ENCODE measurements at regions not wholly inside any gene's neighbourhood (a gene's known extent, or its start where the extent isn't known, plus 50 kb on each side); places are given as distances from the start of the nearest gene placed in this dataset.

GRCh38 chr11:90330632-90331031 is 107.8 kb upstream of the CHORDC1 start:
- TF ChIP-seq CTCF (IDR thresholded peaks at IDR 0.05; ENCODE audit: low read depth, low read length, missing control alignments): no peak
- DNase-seq (ENCODE audit: low read depth): no peak

GRCh38 chr11:90329043-90329442 is 106.2 kb upstream of the CHORDC1 start:
- no peak for TF ChIP-seq CTCF (IDR thresholded peaks at IDR 0.05; ENCODE audit: low read depth, low read length, missing control alignments)
- H3K4me3 ChIP-seq (ENCODE audit: low read depth, low read length): no peak overlapping the region
- no peak for DNase-seq (ENCODE audit: low read depth)

More at GRCh38 chr11:90330632-90331031, 107.8 kb upstream of the CHORDC1 start:
- no peak overlapping the region for H3K4me3 ChIP-seq (ENCODE audit: low read depth, low read length)

- TF ChIP-seq CTCF (IDR thresholded peaks at IDR 0.05; ENCODE audit: low read depth, low read length, missing control alignments): no peak
- no peak for DNase-seq (ENCODE audit: low read depth)
- H3K4me3 ChIP-seq (ENCODE audit: low read depth, low read length): no peak overlapping the region
These were observed 103.8 kb upstream of the CHORDC1 start for GRCh38 chr11:90326647-90327046.

GRCh38 chr11:90323289-90323688 is 100.4 kb upstream of the CHORDC1 start:
- H3K4me3 ChIP-seq (ENCODE audit: low read depth, low read length): no peak overlapping the region
- TF ChIP-seq CTCF (IDR thresholded peaks at IDR 0.05; ENCODE audit: low read depth, low read length, missing control alignments): no peak
- DNase-seq (ENCODE audit: low read depth): no peak

GRCh38 chr11:90321018-90321417 is 98.2 kb upstream of the CHORDC1 start:
- H3K4me3 ChIP-seq (ENCODE audit: low read depth, low read length): no peak overlapping the region
- no peak for DNase-seq (ENCODE audit: low read depth)
- no peak for TF ChIP-seq CTCF (IDR thresholded peaks at IDR 0.05; ENCODE audit: low read depth, low read length, missing control alignments)

GRCh38 chr11:90318651-90319050 is 95.8 kb upstream of the CHORDC1 start:
- TF ChIP-seq CTCF (IDR thresholded peaks at IDR 0.05; ENCODE audit: low read depth, low read length, missing control alignments): no peak
- H3K4me3 ChIP-seq (ENCODE audit: low read depth, low read length): no peak overlapping the region
- DNase-seq (ENCODE audit: low read depth): no peak

GRCh38 chr11:90310210-90310609 is 87.4 kb upstream of the CHORDC1 start:
- no peak overlapping the region for H3K4me3 ChIP-seq (ENCODE audit: low read depth, low read length)
- no peak for DNase-seq (ENCODE audit: low read depth)
- no peak for TF ChIP-seq CTCF (IDR thresholded peaks at IDR 0.05; ENCODE audit: low read depth, low read length, missing control alignments)
